Astrocyte (in vitro differentiated cells and primary cell): ENCODE measurements at regions not wholly inside any gene's neighbourhood (a gene's known extent, or its start where the extent isn't known, plus 50 kb on each side); places are given as distances from the start of the nearest gene placed in this dataset.

ENCODE experiments used
- EZH2 ChIP-seq: IDR thresholded peaks from 2 replicates; pipeline ENCODE4 v1.6.1; 2012; ENCODE audit warnings: mild to moderate bottlenecking, low read length, inconsistent platforms; ENCODE audit not compliant: insufficient read depth
- TF ChIP-seq, protein P1 (sequence below): IDR thresholded peaks from 2 replicates; pipeline ENCODE4 v1.5.1; 2011; ENCODE audit warnings: low read depth, mild to moderate bottlenecking, inconsistent platforms, low read length, moderate library complexity; ENCODE audit not compliant: insufficient read depth

DNA sequence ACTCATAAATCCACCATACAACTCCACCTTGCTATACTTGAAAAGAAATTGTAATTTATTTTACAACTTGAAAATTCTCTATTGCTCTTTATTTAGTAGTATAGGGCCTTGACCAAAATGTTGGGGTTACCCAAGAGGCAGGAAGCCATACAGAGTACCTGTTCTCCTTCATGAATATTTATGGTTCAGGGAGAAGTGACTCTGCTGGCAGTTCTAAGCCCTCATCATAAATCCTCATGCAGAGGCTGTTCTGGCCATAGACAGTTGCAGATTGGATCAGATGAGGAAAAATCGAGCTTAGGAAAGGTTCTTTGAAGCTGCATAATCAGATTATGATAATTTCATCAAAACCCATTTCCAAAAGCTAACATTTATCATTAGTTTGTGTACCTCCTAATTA is 449.4 kb upstream of the TENM4 start:
- TF ChIP-seq, protein P1, sequence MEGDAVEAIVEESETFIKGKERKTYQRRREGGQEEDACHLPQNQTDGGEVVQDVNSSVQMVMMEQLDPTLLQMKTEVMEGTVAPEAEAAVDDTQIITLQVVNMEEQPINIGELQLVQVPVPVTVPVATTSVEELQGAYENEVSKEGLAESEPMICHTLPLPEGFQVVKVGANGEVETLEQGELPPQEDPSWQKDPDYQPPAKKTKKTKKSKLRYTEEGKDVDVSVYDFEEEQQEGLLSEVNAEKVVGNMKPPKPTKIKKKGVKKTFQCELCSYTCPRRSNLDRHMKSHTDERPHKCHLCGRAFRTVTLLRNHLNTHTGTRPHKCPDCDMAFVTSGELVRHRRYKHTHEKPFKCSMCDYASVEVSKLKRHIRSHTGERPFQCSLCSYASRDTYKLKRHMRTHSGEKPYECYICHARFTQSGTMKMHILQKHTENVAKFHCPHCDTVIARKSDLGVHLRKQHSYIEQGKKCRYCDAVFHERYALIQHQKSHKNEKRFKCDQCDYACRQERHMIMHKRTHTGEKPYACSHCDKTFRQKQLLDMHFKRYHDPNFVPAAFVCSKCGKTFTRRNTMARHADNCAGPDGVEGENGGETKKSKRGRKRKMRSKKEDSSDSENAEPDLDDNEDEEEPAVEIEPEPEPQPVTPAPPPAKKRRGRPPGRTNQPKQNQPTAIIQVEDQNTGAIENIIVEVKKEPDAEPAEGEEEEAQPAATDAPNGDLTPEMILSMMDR: no peak
- TF ChIP-seq EZH2: no peak
